Peyer's patch (tissue), 4 donors: ENCODE measurements at regions not wholly inside any gene's neighbourhood (a gene's known extent, or its start where the extent isn't known, plus 50 kb on each side); places are given as distances from the start of the nearest gene placed in this dataset.

Experiments
- CTCF ChIP-seq, 6 experiments: fragments of 450-650 bp in 4 of 6; fragments of 200-600 bp in 2 of 6; sonication (generic) in 1 of 6; IDR thresholded peaks; one replicate each; pipeline ENCODE4 v1.5.1; 2017 to 2019; ENCODE audit warnings: antibody characterized with exemption in 6 of 6, mild to moderate bottlenecking in 3 of 6, moderate library complexity in 1 of 6
- POLR2A ChIP-seq, 2 donors: fragments of 450-650 bp; IDR thresholded peaks; one replicate each; pipeline ENCODE4 v1.5.1; 2017; ENCODE audit warnings: antibody characterized with exemption in 2 of 2, mild to moderate bottlenecking in 2 of 2, moderate library complexity in 2 of 2

- TF ChIP-seq CTCF (IDR thresholded peaks at IDR 0.05) (no peak), POLR2A (IDR thresholded peaks at IDR 0.05) (no peak)
Observed at GRCh38 chr7:32167256-32167655, 97.0 kb upstream of the PDE1C start.
